Adrenal gland (tissue), 5 donors: ENCODE measurements at regions not wholly inside any gene's neighbourhood (a gene's known extent, or its start where the extent isn't known, plus 50 kb on each side); places are given as distances from the start of the nearest gene placed in this dataset.
"Not testable (repeated sequence)": the region's sequence is repeated elsewhere in the genome, so short reads cannot be mapped to it uniquely, and the experiment has no call there.

ENCODE experiments used
- CTCF ChIP-seq, 6 experiments: fragments of 450-650 bp in 4 of 6; fragments of 200-600 bp in 2 of 6; sonication (generic) in 1 of 6; IDR thresholded peaks; 1 replicate in 5 of 6; 2 replicates in 1 of 6; pipeline versions ENCODE4 v1.5.1 to v1.8.0; 2016 to 2021; ENCODE audit warnings: antibody characterized with exemption in 6 of 6, mild to moderate bottlenecking in 2 of 6, moderate library complexity in 1 of 6
- POLR2A ChIP-seq, 2 donors: fragments of 450-650 bp; IDR thresholded peaks; one replicate each; pipeline ENCODE4 v1.6.1; 2017; ENCODE audit warnings: antibody characterized with exemption in 2 of 2, mild to moderate bottlenecking in 2 of 2, moderate library complexity in 1 of 2
- donor health status: DM: no; HTN: no; CAD: no.

- TF ChIP-seq CTCF, POLR2A (IDR thresholded peaks at IDR 0.05): not testable (repeated sequence)
Measured at GRCh38 chr4:3618341-3618740, 86.1 kb upstream of the LRPAP1 start.
